Memory B cell (primary cell): ENCODE measurements at regions not wholly inside any gene's neighbourhood (a gene's known extent, or its start where the extent isn't known, plus 50 kb on each side); places are given as distances from the start of the nearest gene placed in this dataset.

Source experiments
- ATAC-seq: fragments of 150-1000 bp; cut with Tn5 transposase; 2 replicates; pipeline ENCODE4 v1.10.0; 2021; ENCODE audit warnings: low read depth, mild to moderate bottlenecking, moderate library complexity
- DNase-seq, 2 donors: peaks; one replicate each; pipeline ENCODE4 v3.0.0; 2022; ENCODE audit warnings: low spot score in 2 of 2
- H3K27ac Mint-ChIP-seq: one replicate; pipeline ENCODE4 v1.8.0; 2022; ENCODE audit warnings: mild to moderate bottlenecking, moderate library complexity, mixed read lengths
- H3K27me3 Mint-ChIP-seq: one replicate; pipeline ENCODE4 v1.8.0; 2022; ENCODE audit warnings: mixed read lengths
- H3K36me3 Mint-ChIP-seq: one replicate; pipeline ENCODE4 v1.8.0; 2022; ENCODE audit warnings: mild to moderate bottlenecking, mixed read lengths
- H3K4me1 Mint-ChIP-seq: one replicate; pipeline ENCODE4 v1.8.0; 2022; ENCODE audit warnings: mixed read lengths
- H3K4me3 Mint-ChIP-seq: one replicate; pipeline ENCODE4 v1.8.0; 2022; ENCODE audit warnings: mild to moderate bottlenecking, moderate library complexity, mixed read lengths
- H3K9me3 Mint-ChIP-seq: one replicate; pipeline ENCODE4 v1.8.0; 2022; ENCODE audit warnings: mixed read lengths

- Mint-ChIP-seq H3K27me3 (peaks cover 6% of the 10 kb centered on the region), H3K27ac (no peak overlapping the region), H3K4me1 (no peaks in the 10 kb centered on the region), H3K36me3 (no peaks in the 10 kb centered on the region), H3K9me3 (no peaks in the 10 kb centered on the region), H3K4me3 (no peak overlapping the region)
- ATAC-seq (no peak), DNase-seq (no peak)
Observed at GRCh38 chr7:91517201-91517785, 253.1 kb downstream of the FZD1 start.

- H3K9me3 Mint-ChIP-seq = no peaks in the 10 kb centered on the region
- peaks cover 6% of the 10 kb centered on the region for H3K27me3 Mint-ChIP-seq
- no peak overlapping the region for H3K4me3 Mint-ChIP-seq
- no peaks in the 10 kb centered on the region for H3K4me1 Mint-ChIP-seq
- H3K36me3 Mint-ChIP-seq = no peaks in the 10 kb centered on the region
- ATAC-seq (no peak), DNase-seq (no peak)
- no peak overlapping the region for H3K27ac Mint-ChIP-seq
Observed at GRCh38 chr7:91518058-91518457, 253.8 kb downstream of the FZD1 start.

GRCh38 chr7:91519241-91520158, 255.3 kb downstream of the FZD1 start:
- ATAC-seq (no peak), DNase-seq (no peak)
- no peak overlapping the region for H3K4me3 Mint-ChIP-seq
- H3K27ac Mint-ChIP-seq = no peak overlapping the region
- H3K27me3 Mint-ChIP-seq = peaks cover 8% of the 10 kb centered on the region
- no peaks in the 10 kb centered on the region for H3K36me3 Mint-ChIP-seq
- H3K9me3 Mint-ChIP-seq = no peaks in the 10 kb centered on the region
- no peaks in the 10 kb centered on the region for H3K4me1 Mint-ChIP-seq

- DNase-seq = no peak
- no peak overlapping the region for H3K4me3 Mint-ChIP-seq
- H3K27ac Mint-ChIP-seq = no peak overlapping the region
- H3K4me1 Mint-ChIP-seq = no peaks in the 10 kb centered on the region
- no peaks in the 10 kb centered on the region for H3K36me3 Mint-ChIP-seq
- no peak for ATAC-seq
- peaks cover 9% of the 10 kb centered on the region for H3K27me3 Mint-ChIP-seq
- H3K9me3 Mint-ChIP-seq = no peaks in the 10 kb centered on the region
Observed at GRCh38 chr7:91520645-91521044, 256.4 kb downstream of the FZD1 start.

- no peaks in the 10 kb centered on the region for H3K4me1 Mint-ChIP-seq
- no peak for ATAC-seq
- no peaks in the 10 kb centered on the region for H3K36me3 Mint-ChIP-seq
- no peak overlapping the region for H3K27ac Mint-ChIP-seq
- peaks cover 7% of the 10 kb centered on the region for H3K27me3 Mint-ChIP-seq
- no peak for DNase-seq
- no peak overlapping the region for H3K4me3 Mint-ChIP-seq
- peaks cover 3% of the 10 kb centered on the region for H3K9me3 Mint-ChIP-seq
Observed at GRCh38 chr7:91526404-91526803, 262.2 kb downstream of the FZD1 start.

GRCh38 chr7:91527460-91527859, 263.2 kb downstream of the FZD1 start:
- H3K9me3 Mint-ChIP-seq = peaks cover 5% of the 10 kb centered on the region
- DNase-seq = no peak
- ATAC-seq = no peak

GRCh38 chr7:91533996-91534395, 269.8 kb downstream of the FZD1 start:
- no peaks in the 10 kb centered on the region for H3K4me1 Mint-ChIP-seq
- DNase-seq (no peak), ATAC-seq (no peak)
- H3K4me3 Mint-ChIP-seq = no peak overlapping the region
- H3K36me3 Mint-ChIP-seq = peaks cover 2% of the 10 kb centered on the region
- peaks cover 5% of the 10 kb centered on the region for H3K9me3 Mint-ChIP-seq
- H3K27ac Mint-ChIP-seq = no peak overlapping the region
- H3K27me3 Mint-ChIP-seq = no peaks in the 10 kb centered on the region

More at GRCh38 chr7:91527460-91527859, 263.2 kb downstream of the FZD1 start:
- Mint-ChIP-seq H3K27me3 (peaks cover 5% of the 10 kb centered on the region), H3K4me1 (no peaks in the 10 kb centered on the region), H3K36me3 (peaks cover 2% of the 10 kb centered on the region), H3K27ac (no peak overlapping the region), H3K4me3 (no peak overlapping the region)

- Mint-ChIP-seq H3K9me3 (no peaks in the 10 kb centered on the region), H3K4me1 (no peaks in the 10 kb centered on the region), H3K27ac (no peak overlapping the region), H3K4me3 (no peak overlapping the region), H3K27me3 (peaks cover 3% of the 10 kb centered on the region), H3K36me3 (no peaks in the 10 kb centered on the region)
- no peak for ATAC-seq
- DNase-seq = no peak
Observed at GRCh38 chr7:91537260-91538152, 273.3 kb downstream of the FZD1 start.

GRCh38 chr7:91541641-91542040, 277.4 kb downstream of the FZD1 start:
- DNase-seq (no peak), ATAC-seq (no peak)
- Mint-ChIP-seq H3K36me3 (no peaks in the 10 kb centered on the region), H3K4me3 (no peak overlapping the region), H3K4me1 (no peaks in the 10 kb centered on the region), H3K27ac (no peak overlapping the region), H3K9me3 (no peaks in the 10 kb centered on the region), H3K27me3 (peaks cover 9% of the 10 kb centered on the region)

GRCh38 chr7:91543646-91544045, 279.4 kb downstream of the FZD1 start:
- H3K4me3 Mint-ChIP-seq = no peak overlapping the region

GRCh38 chr7:91549878-91550277, 285.6 kb downstream of the FZD1 start:
- H3K36me3 Mint-ChIP-seq = no peaks in the 10 kb centered on the region
- H3K9me3 Mint-ChIP-seq = no peaks in the 10 kb centered on the region
- no peaks in the 10 kb centered on the region for H3K4me1 Mint-ChIP-seq
- H3K4me3 Mint-ChIP-seq = no peak overlapping the region
- no peak for DNase-seq
- peaks cover 7% of the 10 kb centered on the region for H3K27me3 Mint-ChIP-seq
- H3K27ac Mint-ChIP-seq = no peak overlapping the region
- no peak for ATAC-seq

More at GRCh38 chr7:91543646-91544045, 279.4 kb downstream of the FZD1 start:
- no peak for ATAC-seq
- no peaks in the 10 kb centered on the region for H3K36me3 Mint-ChIP-seq
- no peak for DNase-seq
- no peaks in the 10 kb centered on the region for H3K9me3 Mint-ChIP-seq
- no peaks in the 10 kb centered on the region for H3K4me1 Mint-ChIP-seq
- no peak overlapping the region for H3K27ac Mint-ChIP-seq
- H3K27me3 Mint-ChIP-seq = peaks cover 9% of the 10 kb centered on the region

GRCh38 chr7:91550931-91551330, 286.7 kb downstream of the FZD1 start:
- Mint-ChIP-seq H3K36me3 (no peaks in the 10 kb centered on the region), H3K27me3 (peaks cover 3% of the 10 kb centered on the region), H3K4me3 (no peak overlapping the region), H3K4me1 (no peaks in the 10 kb centered on the region), H3K27ac (no peak overlapping the region), H3K9me3 (no peaks in the 10 kb centered on the region)
- DNase-seq = no peak
- no peak for ATAC-seq

GRCh38 chr7:91551377-91552175, 287.3 kb downstream of the FZD1 start:
- ATAC-seq (no peak), DNase-seq (no peak)
- Mint-ChIP-seq H3K27me3 (peaks cover 3% of the 10 kb centered on the region), H3K9me3 (no peaks in the 10 kb centered on the region), H3K4me3 (no peak overlapping the region), H3K36me3 (no peaks in the 10 kb centered on the region), H3K27ac (no peak overlapping the region), H3K4me1 (no peaks in the 10 kb centered on the region)
